HG02763 (cell line): ENCODE measurements at regions not wholly inside any gene's neighbourhood (a gene's known extent, or its start where the extent isn't known, plus 50 kb on each side); places are given as distances from the start of the nearest gene placed in this dataset.
"Not testable (repeated sequence)": the region's sequence is repeated elsewhere in the genome, so short reads cannot be mapped to it uniquely, and the experiment has no call there.

ENCODE experiments used
- ATAC-seq: cut with Tn5 transposase; IDR thresholded peaks from one replicate; pipeline ENCODE4 v1.9.1; 2021; ENCODE audit warnings: mild to moderate bottlenecking, moderate library complexity; ENCODE audit not compliant: unreplicated experiment

DNA sequence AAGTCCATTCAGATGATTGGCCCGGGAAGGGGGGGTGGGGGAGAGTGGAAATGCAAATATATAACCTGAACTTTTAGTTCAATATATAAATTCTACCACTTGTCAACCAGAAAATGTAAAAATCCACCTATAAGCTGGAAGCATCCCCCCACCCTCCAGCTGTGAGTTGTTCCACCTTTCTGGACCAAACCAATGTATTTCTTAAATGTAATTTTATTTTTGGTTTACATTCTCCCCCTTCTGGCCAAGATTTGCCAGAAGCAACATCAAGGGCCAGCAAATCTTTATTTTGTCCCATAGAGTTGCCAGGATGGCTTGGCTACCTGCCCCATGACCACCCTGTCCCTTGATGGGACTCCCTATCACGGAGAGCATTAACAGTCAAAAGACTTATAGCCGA, 545.7 kb downstream of the TBL1XR1 start:
- no peak for ATAC-seq

DNA sequence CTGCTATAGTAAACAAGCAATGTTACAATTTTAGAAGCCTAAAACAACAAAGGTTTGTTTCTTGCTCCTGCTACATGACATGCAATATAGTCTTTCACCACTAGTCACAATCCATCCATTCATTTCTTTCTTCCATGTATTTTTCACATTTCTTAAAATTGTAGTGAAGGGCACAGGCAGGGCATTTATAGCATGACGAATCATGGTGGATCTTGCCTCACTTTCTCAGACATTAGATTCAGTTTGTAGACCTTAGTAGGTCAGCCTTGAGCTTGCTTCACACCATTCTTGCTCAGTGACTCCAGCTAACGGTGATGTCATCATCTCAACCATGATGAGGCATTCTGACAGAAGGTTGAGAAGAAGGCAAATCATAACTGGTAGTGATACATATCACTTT, 546.8 kb downstream of the TBL1XR1 start:
- no peak for ATAC-seq

DNA sequence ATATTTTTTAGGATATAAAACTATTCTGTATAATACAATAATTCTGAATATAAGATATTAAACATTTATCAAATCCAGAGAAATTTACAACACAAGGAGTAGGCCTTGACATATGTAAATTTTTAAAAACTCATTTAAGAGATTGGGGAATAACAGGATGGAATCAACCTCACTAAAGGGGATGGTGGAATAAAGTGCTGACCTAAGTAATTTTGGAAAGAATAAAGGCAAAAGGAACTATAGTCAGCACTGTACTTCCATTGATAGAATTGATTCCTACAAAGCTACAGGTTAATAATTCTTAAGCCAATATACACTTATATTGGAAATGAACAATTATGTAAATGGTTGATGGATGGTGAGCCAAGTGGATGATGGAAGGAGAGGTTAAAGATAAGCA, 549.3 kb downstream of the TBL1XR1 start:
- ATAC-seq: no peak

DNA sequence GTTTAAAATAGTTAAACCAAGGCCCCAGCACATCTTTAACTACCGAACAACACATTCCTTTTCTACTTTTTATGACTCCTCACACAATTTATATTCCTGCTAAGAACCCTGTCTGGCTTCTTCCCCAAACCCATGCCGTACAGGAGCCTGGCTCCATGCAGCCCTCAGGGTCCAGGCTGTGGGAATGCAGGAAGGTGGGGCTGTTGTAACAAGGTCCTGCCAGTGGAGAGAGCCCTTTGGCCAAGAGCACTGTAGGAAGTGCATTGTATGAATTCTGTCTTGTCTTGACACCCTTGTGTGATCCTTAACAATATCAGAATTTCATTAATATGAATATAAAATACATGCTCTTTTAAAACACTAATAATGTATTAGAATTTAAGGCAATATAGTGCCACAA, 563.8 kb downstream of the TBL1XR1 start:
- ATAC-seq: no peak

DNA sequence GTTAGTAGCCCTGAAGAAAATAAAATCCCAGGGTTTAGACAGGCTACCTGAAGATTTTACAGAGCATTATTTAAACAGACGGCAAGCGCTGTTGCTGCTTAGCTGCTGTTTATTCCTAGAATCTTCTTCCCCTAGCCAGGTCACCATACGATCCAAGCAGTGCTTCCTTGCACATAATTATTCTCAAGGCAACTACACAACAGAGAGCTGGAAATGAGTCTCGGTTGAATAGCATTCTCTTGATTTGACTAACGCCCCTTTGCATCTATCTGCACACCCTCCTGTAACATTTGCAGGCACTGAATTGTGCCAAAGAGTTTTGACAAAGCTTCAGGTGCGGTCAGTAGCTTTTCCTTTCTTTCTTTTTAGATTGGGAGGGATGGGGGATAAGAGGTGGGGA, 564.4 kb downstream of the TBL1XR1 start:
- no peak for ATAC-seq

DNA sequence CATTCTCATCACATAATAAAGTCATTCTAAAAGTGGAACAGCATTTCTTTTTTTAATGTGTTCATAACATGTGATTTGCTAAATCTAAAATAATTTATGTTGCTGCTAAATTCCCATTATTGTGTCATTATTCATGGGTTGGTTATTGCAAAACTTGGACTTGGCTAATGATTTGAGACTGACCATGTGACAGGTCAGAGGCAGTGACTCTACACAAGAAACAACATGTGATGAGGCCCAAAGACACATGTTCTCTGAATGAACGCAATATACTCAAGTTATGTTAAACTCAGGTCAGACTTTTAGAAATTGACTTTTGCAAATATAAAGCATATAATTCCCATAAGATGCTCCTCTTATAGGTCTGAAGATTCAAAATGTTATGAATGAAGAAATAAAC, 566.1 kb downstream of the TBL1XR1 start:
- no peak for ATAC-seq

DNA sequence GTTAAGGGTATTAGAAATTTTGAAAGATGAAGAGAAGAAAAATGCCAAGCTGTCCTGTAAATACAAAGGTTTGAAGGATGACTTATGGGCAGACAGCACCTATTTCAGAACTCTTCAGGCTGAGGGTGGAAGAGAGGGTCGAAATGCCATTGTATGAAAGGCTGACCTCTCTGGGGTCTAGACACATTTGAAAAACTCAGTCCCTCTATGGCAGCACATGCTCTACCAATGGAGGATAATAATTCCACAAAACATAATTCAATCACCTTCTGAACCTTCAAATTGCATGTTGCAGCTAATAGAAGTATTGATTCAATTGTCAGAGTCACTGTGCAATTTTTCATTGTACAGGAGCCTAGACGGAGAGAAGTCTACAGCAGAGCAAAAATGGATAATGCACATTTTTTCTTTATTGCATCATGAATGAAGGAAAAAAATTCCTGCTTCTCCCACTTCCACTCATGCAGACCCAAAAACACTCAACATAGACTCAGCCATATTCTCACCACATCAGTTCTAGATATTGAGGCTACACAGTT, 569.1 kb downstream of the TBL1XR1 start:
- no peak for ATAC-seq

DNA sequence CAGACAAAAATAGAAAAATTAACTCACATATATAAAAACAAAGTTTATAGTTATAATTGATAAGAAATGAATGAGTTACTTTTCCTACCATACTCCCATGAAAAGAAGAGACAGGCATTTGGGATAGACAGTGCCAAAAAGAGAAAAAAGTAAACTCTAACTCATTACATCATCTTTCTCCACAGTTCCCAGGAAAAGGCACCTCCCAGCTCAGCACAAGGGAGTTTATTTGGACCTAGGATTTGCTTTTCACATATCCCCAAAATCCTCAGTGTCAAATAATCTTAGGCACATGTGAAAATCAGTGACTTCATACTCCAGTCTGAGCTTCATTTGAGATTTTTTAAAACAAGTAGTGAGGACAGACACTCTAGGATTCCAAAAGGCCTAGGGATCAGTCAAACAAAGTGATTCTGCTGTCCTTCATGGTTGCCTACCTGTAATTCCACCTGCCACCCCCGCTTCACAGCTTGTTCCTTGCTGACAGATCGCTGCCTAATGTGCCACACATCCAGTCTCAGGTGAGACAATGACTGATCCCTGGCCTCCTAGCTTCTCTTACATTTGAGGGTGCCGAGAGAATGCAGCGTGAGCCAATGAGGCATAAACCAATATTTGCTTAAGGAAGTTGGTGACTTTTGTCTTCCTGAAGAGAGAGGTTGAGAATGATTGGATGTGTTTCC, 573.7 kb downstream of the TBL1XR1 start:
- no peak for ATAC-seq

DNA sequence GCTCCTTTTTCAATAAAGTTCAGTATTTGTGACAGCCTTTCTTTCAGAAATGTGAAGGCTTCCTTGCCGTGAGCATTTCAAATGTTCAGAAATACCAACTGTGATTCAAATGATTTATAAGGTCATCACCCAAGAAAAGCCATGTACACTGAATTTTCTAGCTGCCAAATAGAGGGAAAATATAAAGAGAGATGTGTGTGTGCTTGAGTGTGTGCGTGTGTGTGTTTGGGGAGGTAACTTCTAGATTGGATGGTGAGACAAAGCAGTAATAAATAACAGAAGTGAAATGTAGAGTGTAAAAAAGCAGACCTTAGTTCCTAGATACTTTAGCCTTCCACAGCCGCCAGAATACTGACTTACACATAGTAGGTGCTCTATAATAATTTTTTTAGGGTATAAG, 577.4 kb downstream of the TBL1XR1 start:
- no peak for ATAC-seq

DNA sequence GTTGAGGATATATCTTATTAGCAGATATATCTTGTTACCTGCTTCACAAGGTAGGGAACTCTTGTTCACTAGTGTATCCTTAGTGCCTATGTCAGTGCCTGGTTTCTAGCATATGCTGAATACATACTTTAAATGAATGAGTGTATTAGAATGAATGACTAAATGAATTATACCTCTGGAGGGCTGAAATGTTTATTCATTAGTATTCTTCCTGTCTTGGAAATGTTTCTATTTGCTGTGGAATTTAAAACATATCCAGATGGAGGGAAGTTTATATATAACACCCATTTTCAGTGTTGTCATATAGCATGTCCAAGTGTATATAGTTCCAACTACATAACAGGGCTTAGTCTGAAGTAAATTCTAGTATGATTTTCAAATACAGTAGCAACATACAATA, 581.5 kb downstream of the TBL1XR1 start:
- no peak for ATAC-seq

DNA sequence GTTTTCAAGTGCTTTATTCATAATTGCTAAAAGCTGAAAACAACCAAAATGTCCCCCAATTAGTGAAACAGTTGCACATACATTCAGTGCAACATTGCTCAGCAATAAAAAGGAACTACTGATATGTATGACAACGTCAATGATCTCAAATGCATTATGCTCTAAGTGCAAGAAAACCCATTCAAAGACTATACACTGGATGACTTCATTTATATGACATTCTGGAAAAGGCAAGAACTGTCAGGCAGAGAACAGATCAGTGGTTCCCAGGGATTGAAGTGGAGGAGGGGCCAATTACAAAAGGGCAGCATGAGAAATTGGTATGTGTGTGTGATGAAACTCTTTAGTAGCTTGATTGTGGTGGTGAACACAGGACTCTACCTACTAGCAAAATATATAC, 585.6 kb downstream of the TBL1XR1 start:
- ATAC-seq: no peak

DNA sequence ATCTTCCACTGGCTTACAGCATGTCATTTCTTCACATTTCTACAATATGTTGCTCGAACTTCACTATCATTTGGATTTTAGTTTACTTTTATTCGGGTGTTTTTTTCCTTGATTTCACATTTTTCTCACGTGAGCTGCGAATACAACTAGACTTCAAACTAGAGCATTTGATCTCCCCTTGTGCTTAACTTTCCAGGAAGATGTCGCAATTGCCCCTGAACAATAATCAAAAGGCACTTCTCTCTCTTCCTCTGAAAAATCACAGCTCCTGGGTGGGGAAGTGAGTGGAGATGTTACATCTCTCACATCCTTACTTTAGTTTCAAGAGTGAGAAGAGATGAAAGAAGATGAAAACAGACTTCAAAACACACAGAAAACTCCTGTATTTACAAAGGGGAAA, 587.9 kb downstream of the TBL1XR1 start:
- ATAC-seq: no peak

DNA sequence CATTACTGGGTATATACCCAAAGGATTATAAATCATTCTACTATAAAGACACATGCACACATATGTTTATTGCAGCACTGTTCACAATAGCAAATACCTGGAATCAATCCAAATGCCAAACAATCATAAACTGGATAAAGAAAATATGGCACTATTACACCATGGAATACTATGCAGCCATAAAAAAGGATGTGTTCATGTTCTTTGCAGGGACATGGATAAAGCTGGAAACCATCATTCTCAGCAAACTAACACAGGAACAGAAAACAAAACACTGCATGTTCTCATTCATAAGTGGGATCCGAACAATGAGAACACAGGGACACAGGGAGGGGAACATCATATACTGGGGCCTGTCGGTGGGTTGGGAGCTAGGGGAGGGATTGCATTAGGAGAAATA, 591.7 kb downstream of the TBL1XR1 start:
- not testable (repeated sequence) for ATAC-seq

DNA sequence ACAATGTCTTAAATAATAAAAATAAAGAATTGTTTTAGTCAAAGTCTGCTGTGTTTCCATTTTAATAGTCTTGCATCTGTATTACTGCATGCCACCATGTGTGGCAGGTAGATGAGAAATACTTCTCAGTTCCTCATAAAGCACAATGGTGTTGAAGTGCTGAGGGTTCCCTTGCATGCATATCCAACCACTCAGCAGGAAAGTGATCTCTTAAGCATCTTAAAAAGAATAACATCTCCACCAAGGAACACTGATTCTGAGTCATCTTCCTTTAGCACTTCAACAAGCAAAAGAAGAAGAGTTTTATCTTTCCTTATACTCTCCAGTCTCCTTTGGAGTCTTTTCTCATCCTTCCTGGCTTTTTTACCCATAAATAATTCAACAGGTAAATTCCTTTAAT, 602.0 kb downstream of the TBL1XR1 start:
- ATAC-seq: no peak

DNA sequence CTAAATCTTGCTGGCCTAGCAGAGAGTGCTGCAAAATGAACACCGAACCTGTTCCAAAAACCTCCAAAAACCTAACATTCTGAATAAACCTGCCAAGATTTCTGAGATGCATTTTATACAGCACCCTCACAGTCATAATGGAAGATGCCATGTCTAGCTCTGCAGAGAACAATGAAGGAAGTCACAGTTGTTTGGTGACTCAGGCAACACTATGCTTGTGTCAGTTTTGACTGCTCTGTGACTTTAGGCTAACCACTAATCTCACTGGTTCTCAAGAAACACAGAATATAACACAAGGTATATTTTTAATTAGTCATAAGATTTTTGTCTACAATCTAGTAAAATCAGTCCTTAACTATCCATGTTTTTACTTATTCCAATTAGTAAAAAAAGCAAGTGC, 606.6 kb downstream of the TBL1XR1 start:
- ATAC-seq: no peak

DNA sequence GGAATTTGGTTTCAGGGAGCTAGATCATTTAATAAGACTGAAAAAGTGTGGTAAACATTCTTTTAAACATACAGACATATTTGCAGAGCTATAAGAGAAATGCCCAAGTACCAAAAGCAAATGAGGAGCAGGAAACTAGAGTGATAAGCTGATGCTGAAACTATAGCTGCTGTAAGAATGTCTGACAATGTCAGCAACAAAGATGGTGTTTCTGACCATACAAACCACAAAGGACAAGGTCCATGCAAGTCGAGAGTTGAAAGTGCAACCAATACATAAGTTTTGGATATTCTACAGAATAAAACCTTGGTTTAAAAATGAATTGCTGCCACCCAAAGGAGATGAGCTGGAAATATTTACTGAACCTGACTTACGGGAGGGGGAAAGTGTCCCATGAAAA, 610.2 kb downstream of the TBL1XR1 start:
- ATAC-seq: peak; percentile 80

DNA sequence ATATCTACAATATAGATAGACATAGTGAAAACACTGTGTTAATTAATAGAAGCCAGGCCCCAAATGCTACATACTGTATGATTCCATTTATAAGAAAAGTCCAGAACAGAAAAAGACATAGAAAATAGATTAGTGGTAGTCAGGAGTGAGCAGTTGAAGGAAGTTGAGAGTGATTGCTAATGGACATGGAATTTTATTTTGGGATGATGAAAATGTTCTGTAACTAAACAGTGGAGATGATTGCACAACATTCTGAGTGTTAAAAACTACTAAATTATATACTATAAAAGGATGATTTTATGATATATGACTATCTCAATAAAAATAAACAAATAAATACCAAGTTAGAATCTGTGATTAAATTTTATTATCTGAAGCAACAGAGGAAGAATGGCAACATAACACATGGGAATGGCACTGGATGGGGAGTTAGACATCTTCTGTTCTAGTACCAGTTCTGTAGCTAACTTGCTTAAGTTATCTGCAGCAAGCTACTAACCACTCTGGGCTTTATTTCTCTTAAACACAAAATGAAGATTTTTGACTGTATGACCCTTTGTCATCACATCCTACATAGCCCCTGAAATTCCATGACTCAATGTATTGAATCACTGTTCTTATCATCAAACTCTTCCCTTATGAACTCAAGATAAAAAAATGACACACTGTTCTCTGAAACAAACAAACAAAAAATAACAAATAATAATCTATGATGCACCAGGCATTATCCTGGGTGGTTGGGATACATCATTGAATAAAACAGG, 612.7 kb downstream of the TBL1XR1 start:
- no peak for ATAC-seq

DNA sequence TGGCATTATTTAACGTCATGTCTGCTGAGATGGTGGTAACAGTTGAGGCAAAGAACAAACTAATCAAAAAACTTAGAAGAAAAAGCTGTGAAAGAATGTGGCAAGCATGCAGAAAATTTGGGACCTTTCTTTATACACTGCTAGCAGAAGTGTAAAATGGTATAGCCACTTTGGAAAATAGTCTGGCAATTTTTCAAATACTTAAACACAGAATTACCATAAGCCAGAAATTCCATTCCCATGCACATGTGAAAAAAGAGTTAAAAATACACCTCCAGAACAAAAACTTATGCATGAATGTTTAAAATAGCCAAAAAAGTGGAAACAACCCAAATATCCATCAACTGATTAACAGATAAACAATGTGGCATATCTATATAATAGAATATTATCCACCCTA, 613.3 kb downstream of the TBL1XR1 start:
- no peak for ATAC-seq

DNA sequence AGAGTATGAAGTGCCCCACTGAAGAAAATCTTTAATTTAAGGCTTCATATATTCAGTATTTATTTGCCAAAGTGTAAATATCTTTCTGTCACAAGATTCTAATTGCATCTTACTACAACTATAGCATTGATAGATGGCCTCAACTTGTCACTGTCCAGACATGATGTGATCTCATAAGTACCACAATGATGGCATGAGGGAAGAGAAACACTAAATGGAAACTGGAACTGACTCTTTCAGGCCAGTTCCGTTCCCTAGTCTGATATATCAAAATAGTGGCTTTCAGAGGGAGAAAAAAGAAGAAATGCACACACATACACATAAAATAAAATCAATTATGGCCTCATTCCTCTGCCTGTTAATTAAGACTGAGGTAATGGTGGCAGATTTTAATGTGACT, 615.7 kb downstream of the TBL1XR1 start:
- ATAC-seq: no peak

DNA sequence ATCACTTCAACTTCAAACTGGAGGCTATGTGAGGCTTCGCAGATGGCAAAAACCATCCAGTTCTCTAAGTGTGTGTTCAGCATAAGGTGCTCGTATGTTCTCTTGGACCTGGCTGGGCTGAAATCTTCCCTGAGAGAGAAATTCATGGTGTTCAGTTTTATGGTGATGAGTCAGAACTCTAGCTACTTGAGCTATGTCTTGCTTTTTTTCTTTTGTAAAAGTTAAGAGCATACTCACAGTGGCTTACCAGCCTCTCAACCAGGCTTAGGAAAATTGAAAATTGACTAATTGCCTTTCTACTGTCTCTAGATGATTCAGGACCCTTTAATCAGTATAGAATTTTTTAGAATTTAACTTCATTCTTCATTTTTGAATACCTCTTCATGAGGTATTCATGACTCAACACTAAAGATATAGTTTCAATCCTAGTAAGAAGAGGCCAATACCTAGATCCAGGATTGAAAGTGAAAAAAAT, 617.5 kb downstream of the TBL1XR1 start:
- peak; percentile 41 for ATAC-seq

DNA sequence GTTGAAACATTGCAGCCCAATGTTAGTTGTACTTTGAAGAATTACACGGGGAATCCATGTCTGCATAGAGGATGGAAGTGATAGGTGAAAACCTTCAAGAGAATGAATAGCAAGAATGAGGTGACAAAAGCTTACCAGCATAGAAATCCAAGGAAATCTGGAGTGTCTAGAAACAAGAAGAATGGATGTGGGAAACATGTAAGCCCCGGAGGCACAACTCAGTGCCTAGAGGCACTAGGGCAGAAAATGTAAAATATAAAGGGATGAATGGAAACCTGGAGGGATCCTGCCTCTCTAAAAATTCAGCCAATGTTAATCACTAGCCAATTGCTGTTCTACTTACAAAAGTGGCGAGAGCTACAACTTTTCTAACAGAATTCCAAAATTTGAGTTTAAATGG, 619.0 kb downstream of the TBL1XR1 start:
- no peak for ATAC-seq

DNA sequence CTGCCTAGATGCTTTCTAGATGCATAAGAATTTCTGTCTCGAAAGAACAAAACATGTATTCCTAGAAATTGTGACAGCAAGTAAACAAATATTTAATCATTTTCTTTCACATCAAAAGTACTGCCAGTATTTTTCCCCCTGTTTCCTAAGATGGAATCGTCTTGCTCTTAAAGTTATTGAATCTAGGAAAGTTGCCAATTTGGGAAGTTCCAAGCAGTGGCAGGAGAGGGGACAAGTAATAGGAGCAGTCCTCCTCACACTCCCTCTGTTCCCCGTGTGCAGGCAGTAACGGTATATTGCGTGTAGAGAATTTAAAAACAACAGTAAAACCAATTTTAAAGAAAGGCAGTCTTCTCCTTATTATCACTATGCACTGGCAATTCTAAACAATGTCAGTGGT, 619.8 kb downstream of the TBL1XR1 start:
- ATAC-seq: no peak
